ENCODE measurements at regions not wholly inside any gene's neighbourhood (a gene's known extent, or its start where the extent isn't known, plus 50 kb on each side); places are given as distances from the start of the nearest gene placed in this dataset.

DNA sequence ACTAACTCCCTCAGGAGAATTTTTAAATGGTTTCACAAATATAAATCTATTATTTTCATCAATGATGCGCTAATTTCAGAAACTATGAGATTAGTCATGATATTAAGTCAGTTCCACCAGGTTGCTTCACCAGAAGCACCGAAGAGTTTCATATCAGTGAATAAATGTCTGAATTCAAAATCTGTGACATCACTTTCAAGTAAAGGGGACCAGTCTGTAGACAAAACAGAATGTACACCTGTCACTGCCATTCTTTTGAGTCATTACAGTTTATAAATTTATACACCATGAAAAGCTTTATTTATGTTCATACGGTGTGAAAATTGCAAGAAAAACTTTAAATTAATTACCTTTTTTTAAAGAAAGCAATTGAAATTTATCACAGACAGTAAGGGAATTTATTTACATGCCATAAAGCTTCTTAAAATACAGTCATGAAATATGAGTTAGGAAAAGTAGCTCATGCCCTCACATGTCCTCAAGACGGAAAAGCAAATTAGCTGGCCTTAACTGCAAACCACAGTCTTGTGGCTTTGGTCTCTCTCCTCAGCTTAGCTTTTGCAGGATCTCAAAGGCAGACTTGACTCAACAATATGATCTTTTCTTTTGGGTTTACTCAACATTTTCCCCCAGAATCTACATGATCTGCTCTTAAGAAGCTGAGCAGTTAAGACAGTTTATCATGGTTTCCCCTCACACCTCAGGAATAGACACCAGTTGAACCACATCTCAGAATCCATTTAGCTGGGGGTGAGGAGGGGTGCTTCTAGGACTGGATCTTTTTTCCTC lies 177.7 kb upstream of the MCHR2 start:
- TF ChIP-seq CTCF (conservative IDR thresholded peaks at IDR 0.05): no peak
- no peak for TF ChIP-seq ZFX (IDR thresholded peaks at IDR 0.05)
